Keratinocyte (primary cell): ENCODE measurements at regions not wholly inside any gene's neighbourhood (a gene's known extent, or its start where the extent isn't known, plus 50 kb on each side); places are given as distances from the start of the nearest gene placed in this dataset.

Experiments used
- EZH2 ChIP-seq: IDR thresholded peaks from one replicate; pipeline ENCODE4 v1.6.1; 2012; ENCODE audit warnings: inconsistent platforms, mild to moderate bottlenecking, low read length, moderate library complexity
- TF ChIP-seq, protein P1 (sequence below), 3 experiments: IDR thresholded peaks in 1 of 3; conservative IDR thresholded peaks in 1 of 3; optimal IDR thresholded peaks in 1 of 3; 2 replicates in 2 of 3; 3 replicates in 1 of 3; pipeline versions ENCODE3 to v1.5.1; 2011; ENCODE audit warnings: low read length in 3 of 3, mild to moderate bottlenecking in 3 of 3, moderate library complexity in 2 of 3, control low read depth in 1 of 3, inconsistent platforms in 1 of 3; ENCODE audit not compliant: insufficient read depth in 2 of 3; ENCODE audit errors: extremely low read depth in 1 of 3

- TF ChIP-seq, protein P1, sequence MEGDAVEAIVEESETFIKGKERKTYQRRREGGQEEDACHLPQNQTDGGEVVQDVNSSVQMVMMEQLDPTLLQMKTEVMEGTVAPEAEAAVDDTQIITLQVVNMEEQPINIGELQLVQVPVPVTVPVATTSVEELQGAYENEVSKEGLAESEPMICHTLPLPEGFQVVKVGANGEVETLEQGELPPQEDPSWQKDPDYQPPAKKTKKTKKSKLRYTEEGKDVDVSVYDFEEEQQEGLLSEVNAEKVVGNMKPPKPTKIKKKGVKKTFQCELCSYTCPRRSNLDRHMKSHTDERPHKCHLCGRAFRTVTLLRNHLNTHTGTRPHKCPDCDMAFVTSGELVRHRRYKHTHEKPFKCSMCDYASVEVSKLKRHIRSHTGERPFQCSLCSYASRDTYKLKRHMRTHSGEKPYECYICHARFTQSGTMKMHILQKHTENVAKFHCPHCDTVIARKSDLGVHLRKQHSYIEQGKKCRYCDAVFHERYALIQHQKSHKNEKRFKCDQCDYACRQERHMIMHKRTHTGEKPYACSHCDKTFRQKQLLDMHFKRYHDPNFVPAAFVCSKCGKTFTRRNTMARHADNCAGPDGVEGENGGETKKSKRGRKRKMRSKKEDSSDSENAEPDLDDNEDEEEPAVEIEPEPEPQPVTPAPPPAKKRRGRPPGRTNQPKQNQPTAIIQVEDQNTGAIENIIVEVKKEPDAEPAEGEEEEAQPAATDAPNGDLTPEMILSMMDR (optimal IDR thresholded peaks at IDR 0.05 in 1 of 3, IDR thresholded peaks at IDR 0.05 in 1 of 3, conservative IDR thresholded peaks at IDR 0.05 in 1 of 3; ENCODE audit: extremely low read depth in 1 of 3, insufficient read depth in 2 of 3, low read length in 3 of 3), result no peak
- no peak for TF ChIP-seq EZH2
Observed at GRCh38 chr4:157550028-157550427, 329.5 kb downstream of the GRIA2 start.
